LNCaP clone FGC (cell line): ENCODE measurements at regions not wholly inside any gene's neighbourhood (a gene's known extent, or its start where the extent isn't known, plus 50 kb on each side); places are given as distances from the start of the nearest gene placed in this dataset.
A peak's percentile ranks its signal among the peaks of the same experiment; 100 is the strongest.

Experiments used
- DNase-seq: peaks from one replicate; pipeline ENCODE4 v3.0.0-alpha.2; 2011; ENCODE audit warnings: low read depth
- H3K4me3 ChIP-seq: 2 replicates; pipeline ENCODE4 v1.5.1; 2011; ENCODE audit warnings: mild to moderate bottlenecking, low read depth, low read length, control low read depth
- TF ChIP-seq, protein P1 (sequence below): IDR thresholded peaks from 2 replicates; pipeline ENCODE4 v1.5.1; 2012; ENCODE audit warnings: mild to moderate bottlenecking; ENCODE audit not compliant: control insufficient read depth, insufficient read depth; ENCODE audit errors: extremely low read depth

DNA sequence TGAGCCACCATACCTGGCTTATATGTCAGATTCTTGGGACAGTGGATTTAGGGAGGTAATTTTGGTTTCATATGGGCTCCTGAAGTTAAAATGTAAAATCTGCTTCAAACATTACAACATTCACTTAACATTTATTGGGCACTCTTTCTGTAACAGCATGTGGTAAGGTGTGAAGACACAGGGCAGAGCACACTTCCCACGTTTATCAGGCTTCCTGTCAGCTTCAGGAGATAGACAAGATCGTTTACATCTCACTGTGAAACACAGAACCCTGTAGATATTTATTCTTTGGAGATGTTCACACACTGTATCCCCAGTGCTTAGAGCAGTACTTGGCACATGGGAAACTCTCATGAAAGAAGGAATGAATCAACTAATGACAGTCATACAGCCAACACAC, 426.0 kb upstream of the RARB start:
- TF ChIP-seq, protein P1, sequence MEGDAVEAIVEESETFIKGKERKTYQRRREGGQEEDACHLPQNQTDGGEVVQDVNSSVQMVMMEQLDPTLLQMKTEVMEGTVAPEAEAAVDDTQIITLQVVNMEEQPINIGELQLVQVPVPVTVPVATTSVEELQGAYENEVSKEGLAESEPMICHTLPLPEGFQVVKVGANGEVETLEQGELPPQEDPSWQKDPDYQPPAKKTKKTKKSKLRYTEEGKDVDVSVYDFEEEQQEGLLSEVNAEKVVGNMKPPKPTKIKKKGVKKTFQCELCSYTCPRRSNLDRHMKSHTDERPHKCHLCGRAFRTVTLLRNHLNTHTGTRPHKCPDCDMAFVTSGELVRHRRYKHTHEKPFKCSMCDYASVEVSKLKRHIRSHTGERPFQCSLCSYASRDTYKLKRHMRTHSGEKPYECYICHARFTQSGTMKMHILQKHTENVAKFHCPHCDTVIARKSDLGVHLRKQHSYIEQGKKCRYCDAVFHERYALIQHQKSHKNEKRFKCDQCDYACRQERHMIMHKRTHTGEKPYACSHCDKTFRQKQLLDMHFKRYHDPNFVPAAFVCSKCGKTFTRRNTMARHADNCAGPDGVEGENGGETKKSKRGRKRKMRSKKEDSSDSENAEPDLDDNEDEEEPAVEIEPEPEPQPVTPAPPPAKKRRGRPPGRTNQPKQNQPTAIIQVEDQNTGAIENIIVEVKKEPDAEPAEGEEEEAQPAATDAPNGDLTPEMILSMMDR = no peak
- no peak overlapping the region for H3K4me3 ChIP-seq
- no peak for DNase-seq

DNA sequence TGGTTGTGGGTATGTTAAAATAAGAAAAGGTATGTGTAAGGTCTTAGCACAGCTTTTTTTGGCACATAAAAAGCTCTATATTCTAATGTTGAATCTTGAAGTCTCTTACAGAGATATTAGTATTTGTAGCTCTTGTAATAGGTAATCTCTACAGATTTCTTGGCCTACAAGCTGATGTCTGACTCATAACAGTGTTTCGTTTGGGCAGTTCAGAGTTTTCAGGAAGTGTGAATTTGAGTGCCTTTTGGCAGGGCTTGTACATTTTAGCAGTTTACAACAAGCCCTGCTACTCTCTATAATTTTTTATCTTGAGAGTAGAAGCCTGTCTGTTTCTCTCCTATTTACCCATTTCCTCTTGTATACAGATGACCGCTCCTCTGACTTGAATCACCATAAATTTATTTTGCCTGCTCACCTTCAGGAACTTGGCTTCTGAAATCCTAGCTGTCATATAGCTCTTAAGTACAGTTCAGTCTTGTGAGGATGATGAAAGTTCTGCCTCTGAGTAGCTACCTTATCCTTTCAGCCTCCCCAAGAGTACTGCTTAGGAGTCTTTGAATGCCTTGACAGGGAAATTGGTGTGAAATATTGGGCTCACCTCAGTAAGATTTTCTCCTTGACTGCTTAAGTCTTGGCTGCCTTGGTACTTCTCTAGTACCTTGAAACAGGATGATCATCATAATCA, 419.9 kb upstream of the RARB start:
- DNase-seq = peak; percentile 33

DNA sequence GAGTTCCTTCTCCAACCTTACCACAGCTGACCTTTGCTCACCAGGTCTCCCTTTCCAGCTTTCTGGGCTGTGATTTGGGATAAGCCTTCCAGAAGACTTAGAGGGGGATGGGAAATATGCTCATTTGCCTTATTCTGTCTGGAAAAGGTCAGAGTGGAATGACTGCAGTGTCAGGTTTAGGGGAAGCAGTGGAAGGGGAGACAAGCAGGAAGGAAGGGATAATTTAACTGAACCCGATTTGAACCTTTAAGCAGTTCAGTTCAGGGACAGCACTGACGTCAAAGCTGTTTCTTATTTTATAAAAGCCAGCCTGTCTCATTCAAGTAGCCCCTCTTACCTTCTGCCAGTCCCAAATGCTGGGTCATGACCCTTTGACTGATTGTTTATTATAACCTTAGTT, 418.4 kb upstream of the RARB start:
- DNase-seq = no peak
- TF ChIP-seq, protein P1 = no peak
- no peak overlapping the region for H3K4me3 ChIP-seq

More for the DNA sequence above, 419.9 kb upstream of the RARB start:
- H3K4me3 ChIP-seq = no peak overlapping the region
- TF ChIP-seq, protein P1 = no peak

DNA sequence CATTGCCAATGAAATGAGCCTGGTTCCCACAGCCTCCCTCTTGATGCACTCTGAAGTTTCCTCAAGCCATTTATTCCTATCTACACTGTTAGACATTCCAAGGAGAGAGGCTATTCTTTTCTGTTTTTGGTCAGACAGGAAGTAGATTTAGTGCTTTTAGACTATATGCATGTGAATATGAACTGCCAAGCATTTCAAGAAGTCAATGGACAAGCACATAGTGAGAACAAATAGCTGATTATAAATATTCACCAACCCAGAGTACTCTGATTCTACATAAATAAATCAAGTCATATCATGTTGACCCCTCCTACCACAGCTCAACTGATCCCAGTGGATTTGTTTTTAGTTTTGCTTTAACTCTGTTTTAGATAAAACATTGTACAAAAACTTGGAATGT, 412.5 kb upstream of the RARB start:
- no peak overlapping the region for H3K4me3 ChIP-seq
- no peak for DNase-seq
- TF ChIP-seq, protein P1 = no peak

DNA sequence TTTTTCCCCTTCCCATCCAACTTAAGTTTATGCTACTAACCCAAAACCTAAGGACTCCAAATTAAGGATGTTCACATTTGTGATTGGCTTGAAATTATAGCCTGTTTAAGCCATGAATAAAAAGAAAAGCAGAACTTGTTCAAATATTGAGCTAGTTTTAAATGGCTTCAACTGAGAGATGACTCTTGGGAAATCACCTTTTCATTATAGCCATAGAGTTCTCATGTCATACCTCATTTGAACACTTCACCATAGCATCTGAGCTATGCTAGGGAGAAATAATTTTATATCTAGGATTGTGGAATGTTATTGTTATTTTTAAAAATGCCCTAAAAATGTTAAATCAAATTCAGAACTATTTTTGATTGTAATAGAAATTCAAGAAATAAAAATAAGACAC, 409.2 kb upstream of the RARB start:
- TF ChIP-seq, protein P1 = no peak

DNA sequence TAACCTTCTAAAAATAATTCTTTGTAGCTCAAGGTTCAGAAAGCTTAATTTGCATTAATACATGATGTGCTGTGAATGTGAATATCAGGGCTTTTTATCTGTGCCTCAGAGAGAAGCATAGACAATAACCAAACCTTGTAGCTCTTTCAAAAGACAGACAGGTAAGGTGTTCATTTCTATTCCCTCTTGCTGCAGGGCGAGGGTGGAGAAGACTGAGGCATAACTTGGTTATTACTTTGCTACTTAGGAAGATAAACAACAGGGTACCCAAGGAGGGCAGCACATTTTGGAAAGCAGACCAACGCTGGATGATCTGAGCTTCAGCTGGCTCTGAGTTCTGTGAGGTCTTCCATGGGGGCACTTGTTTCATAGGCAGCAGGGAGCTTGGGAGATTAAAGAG, 408.6 kb upstream of the RARB start:
- TF ChIP-seq, protein P1 = no peak
- no peak overlapping the region for H3K4me3 ChIP-seq
- DNase-seq = no peak

More for the DNA sequence above, 409.2 kb upstream of the RARB start:
- H3K4me3 ChIP-seq = no peak overlapping the region
- DNase-seq = no peak

DNA sequence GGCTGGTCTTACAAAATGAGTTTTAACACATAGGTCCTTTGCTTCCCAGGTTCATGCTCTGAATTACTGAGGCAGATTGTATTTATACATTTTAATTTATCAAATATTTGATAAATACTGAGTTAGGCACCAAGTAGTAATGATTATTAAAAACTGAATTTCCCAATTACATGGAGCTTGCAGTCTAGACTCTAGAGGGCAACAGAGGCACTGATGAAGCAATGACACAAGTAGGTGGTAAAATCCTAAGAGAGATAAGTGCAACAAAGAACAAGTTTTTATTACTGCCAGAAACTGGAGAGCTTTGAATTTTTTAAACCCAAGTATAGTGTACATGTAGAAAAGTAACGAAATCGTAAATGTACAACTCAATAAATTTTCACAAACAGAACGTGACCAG, 406.2 kb upstream of the RARB start:
- TF ChIP-seq, protein P1 = peak; percentile 71
- no peak overlapping the region for H3K4me3 ChIP-seq
- no peak for DNase-seq
